ENCODE measurements at regions not wholly inside any gene's neighbourhood (a gene's known extent, or its start where the extent isn't known, plus 50 kb on each side); places are given as distances from the start of the nearest gene placed in this dataset.
"Not testable (repeated sequence)": the region's sequence is repeated elsewhere in the genome, so short reads cannot be mapped to it uniquely, and the experiment has no call there.

DNA sequence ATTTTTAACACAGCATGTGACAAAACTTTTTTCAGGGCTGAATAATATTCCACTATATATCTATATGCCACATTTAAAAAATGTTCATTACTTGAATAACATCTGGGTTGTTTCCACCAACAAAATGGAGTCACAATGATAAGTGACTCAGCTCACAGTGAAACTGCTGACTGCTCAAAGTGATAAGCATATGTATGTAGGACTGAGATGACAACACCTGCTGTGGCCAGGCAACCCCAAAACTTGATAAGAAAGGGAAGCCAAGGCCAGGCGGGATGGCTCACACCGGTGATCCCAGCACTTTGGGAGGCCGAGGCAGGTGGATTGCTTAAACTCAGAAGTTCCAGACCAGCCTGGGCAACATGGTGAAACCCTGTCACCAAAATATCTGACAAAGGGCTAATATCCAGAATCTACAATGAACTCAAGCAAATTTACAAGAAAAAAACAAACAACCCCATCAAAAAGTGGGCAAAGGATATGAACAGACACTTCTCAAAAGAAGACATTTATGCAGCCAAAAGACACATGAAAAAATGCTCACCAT is 99.2 kb upstream of the TERB2 start:
- not testable (repeated sequence) for TF ChIP-seq EZH2 (IDR thresholded peaks at IDR 0.05; ENCODE audit: low read depth)
- TF ChIP-seq, protein P1, sequence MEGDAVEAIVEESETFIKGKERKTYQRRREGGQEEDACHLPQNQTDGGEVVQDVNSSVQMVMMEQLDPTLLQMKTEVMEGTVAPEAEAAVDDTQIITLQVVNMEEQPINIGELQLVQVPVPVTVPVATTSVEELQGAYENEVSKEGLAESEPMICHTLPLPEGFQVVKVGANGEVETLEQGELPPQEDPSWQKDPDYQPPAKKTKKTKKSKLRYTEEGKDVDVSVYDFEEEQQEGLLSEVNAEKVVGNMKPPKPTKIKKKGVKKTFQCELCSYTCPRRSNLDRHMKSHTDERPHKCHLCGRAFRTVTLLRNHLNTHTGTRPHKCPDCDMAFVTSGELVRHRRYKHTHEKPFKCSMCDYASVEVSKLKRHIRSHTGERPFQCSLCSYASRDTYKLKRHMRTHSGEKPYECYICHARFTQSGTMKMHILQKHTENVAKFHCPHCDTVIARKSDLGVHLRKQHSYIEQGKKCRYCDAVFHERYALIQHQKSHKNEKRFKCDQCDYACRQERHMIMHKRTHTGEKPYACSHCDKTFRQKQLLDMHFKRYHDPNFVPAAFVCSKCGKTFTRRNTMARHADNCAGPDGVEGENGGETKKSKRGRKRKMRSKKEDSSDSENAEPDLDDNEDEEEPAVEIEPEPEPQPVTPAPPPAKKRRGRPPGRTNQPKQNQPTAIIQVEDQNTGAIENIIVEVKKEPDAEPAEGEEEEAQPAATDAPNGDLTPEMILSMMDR (conservative IDR thresholded peaks at IDR 0.05) = not testable (repeated sequence)

All from PC-9 (cell line).